NCI-H1105 treated with DMSO at 0.1 percent for 48 hours (cell line): ENCODE measurements at regions not wholly inside any gene's neighbourhood (a gene's known extent, or its start where the extent isn't known, plus 50 kb on each side); places are given as distances from the start of the nearest gene placed in this dataset.

Source experiments
- DNase-seq: peaks from one replicate; lab custom pipeline; 2025; lab: John Stamatoyannopoulos, UW

- DNase-seq: no peak
Measured at GRCh38 chr14:54090274-54090673, 133.6 kb upstream of the BMP4 start.

GRCh38 chr14:54094765-54095164 is 138.1 kb upstream of the BMP4 start:
- no peak for DNase-seq

- no peak for DNase-seq
Measured at GRCh38 chr14:54098536-54098935, 141.9 kb upstream of the BMP4 start.

GRCh38 chr14:54102051-54102456 is 145.4 kb upstream of the BMP4 start:
- no peak for DNase-seq

- no peak for DNase-seq
Measured at GRCh38 chr14:54102530-54102929, 145.9 kb upstream of the BMP4 start.

GRCh38 chr14:54104601-54105145 is 148.0 kb upstream of the BMP4 start:
- DNase-seq: no peak

GRCh38 chr14:54105406-54105805 is 148.8 kb upstream of the BMP4 start:
- DNase-seq: no peak

GRCh38 chr14:54105898-54106297 is 149.3 kb upstream of the BMP4 start:
- no peak for DNase-seq

GRCh38 chr14:54106661-54107377 is 150.2 kb upstream of the BMP4 start:
- no peak for DNase-seq

GRCh38 chr14:54108481-54109471 is 152.2 kb upstream of the BMP4 start:
- DNase-seq: no peak

- no peak for DNase-seq
Measured at GRCh38 chr14:54109521-54110120, 153.0 kb upstream of the BMP4 start.

- DNase-seq: no peak
Measured at GRCh38 chr14:54114941-54115340, 158.3 kb upstream of the BMP4 start.

- DNase-seq: no peak
Measured at GRCh38 chr14:54116198-54116885, 159.7 kb upstream of the BMP4 start.

- DNase-seq: no peak
Measured at GRCh38 chr14:54116972-54117371, 160.3 kb upstream of the BMP4 start.

- peak; percentile 55 for DNase-seq
Measured at GRCh38 chr14:54117396-54117795, 160.8 kb upstream of the BMP4 start.

- no peak for DNase-seq
Measured at GRCh38 chr14:54117924-54118323, 161.3 kb upstream of the BMP4 start.

- DNase-seq: no peak
Measured at GRCh38 chr14:54120260-54120659, 163.6 kb upstream of the BMP4 start.

GRCh38 chr14:54121466-54122027 is 164.9 kb upstream of the BMP4 start:
- no peak for DNase-seq

- DNase-seq: no peak
Measured at GRCh38 chr14:54123841-54124240, 167.2 kb upstream of the BMP4 start.

GRCh38 chr14:54125109-54125508 is 168.5 kb upstream of the BMP4 start:
- DNase-seq: no peak

- no peak for DNase-seq
Measured at GRCh38 chr14:54126947-54127346, 170.3 kb upstream of the BMP4 start.
